ENCODE measurements at regions not wholly inside any gene's neighbourhood (a gene's known extent, or its start where the extent isn't known, plus 50 kb on each side); places are given as distances from the start of the nearest gene placed in this dataset.

DNA sequence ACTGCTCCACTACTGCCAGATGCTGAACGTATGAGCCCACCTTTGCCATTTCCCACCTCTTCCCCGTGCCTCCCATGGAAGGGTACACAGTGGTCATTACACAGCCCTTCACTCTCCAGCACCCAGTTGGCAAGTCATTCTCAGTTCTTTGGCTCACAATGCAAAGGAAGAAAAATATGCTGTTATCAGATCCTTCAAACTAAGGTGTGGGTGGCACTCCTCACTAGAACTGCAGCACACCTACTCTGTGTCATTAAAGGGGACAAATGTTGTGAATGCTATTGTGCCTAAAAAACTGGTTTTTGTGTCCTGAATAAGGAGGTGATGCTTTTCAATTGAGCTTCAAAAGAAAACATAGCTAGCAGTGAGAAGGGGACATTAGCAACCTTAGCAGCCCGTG lies 183.1 kb upstream of the SNX2 start:
- peaks cover 18% of the 10 kb centered on the region for H3K4me1 Mint-ChIP-seq (ENCODE audit: low read depth)
- H3K36me3 Mint-ChIP-seq (ENCODE audit: low read depth) = peaks cover 2% of the 10 kb centered on the region
- no peak overlapping the region for H3K4me3 Mint-ChIP-seq (ENCODE audit: unreplicated experiment)
- TF ChIP-seq, protein P1, sequence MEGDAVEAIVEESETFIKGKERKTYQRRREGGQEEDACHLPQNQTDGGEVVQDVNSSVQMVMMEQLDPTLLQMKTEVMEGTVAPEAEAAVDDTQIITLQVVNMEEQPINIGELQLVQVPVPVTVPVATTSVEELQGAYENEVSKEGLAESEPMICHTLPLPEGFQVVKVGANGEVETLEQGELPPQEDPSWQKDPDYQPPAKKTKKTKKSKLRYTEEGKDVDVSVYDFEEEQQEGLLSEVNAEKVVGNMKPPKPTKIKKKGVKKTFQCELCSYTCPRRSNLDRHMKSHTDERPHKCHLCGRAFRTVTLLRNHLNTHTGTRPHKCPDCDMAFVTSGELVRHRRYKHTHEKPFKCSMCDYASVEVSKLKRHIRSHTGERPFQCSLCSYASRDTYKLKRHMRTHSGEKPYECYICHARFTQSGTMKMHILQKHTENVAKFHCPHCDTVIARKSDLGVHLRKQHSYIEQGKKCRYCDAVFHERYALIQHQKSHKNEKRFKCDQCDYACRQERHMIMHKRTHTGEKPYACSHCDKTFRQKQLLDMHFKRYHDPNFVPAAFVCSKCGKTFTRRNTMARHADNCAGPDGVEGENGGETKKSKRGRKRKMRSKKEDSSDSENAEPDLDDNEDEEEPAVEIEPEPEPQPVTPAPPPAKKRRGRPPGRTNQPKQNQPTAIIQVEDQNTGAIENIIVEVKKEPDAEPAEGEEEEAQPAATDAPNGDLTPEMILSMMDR (IDR thresholded peaks at IDR 0.05) = no peak
- peaks cover 8% of the 10 kb centered on the region for H3K9me3 Mint-ChIP-seq (ENCODE audit: low read depth)
- no peak for DNase-seq (ENCODE audit: low spot score)
- no peak overlapping the region for H3K27ac Mint-ChIP-seq (ENCODE audit: unreplicated experiment)
- H3K27me3 Mint-ChIP-seq (ENCODE audit: low read depth) = no peaks in the 10 kb centered on the region

DNA sequence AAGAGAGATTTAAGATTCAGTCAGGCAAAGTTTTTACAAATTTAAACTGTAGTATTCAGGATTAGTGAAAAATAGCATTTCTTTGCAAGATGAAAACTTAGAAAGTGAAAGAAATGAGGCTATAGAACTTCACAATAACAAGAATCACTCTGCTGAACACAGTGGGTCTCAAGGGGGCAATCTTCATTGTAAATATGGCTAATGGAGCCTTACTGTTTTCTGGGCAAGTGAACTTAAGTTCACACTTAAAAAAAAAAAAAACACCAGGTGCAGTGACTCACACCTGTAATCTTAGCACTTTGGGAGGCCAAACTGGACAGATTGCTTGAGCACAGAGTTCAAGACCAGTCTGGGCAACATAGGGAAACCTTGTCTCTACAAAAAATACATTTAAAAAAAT lies 175.9 kb upstream of the SNX2 start:
- no peak for DNase-seq (ENCODE audit: low spot score)
- peaks cover 15% of the 10 kb centered on the region for H3K9me3 Mint-ChIP-seq (ENCODE audit: low read depth)
- no peaks in the 10 kb centered on the region for H3K27me3 Mint-ChIP-seq (ENCODE audit: low read depth)

DNA sequence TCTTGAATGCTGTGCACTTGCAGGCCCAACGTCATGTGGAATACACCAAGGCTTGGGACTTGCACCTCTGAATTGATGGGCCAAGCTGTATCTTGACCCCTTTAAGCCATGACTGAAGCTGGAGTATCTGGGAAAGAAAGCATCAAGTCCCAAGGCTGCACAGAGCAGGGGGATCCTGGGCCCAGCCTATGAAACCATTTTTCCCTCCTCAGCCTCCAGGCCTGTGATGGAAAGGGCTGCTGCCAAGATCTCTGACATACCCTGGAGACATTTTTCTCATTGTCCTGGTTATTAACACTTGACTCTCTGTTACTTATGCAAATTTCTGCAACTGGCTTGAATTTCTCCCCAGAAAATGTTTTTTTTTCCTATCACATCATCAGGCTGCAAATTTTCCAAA lies 174.0 kb upstream of the SNX2 start:
- H3K4me3 Mint-ChIP-seq (ENCODE audit: unreplicated experiment) = no peak overlapping the region
- H3K9me3 Mint-ChIP-seq (ENCODE audit: low read depth) = peaks cover 12% of the 10 kb centered on the region
- no peak for DNase-seq (ENCODE audit: low spot score)
- TF ChIP-seq, protein P1 (IDR thresholded peaks at IDR 0.05) = no peak
- H3K27me3 Mint-ChIP-seq (ENCODE audit: low read depth) = no peaks in the 10 kb centered on the region
- no peak overlapping the region for H3K27ac Mint-ChIP-seq (ENCODE audit: unreplicated experiment)
- H3K36me3 Mint-ChIP-seq (ENCODE audit: low read depth) = peaks cover 4% of the 10 kb centered on the region
- peaks cover 21% of the 10 kb centered on the region for H3K4me1 Mint-ChIP-seq (ENCODE audit: low read depth)

More for the DNA sequence above, 175.9 kb upstream of the SNX2 start:
- no peak overlapping the region for H3K27ac Mint-ChIP-seq (ENCODE audit: unreplicated experiment)
- TF ChIP-seq, protein P1 (IDR thresholded peaks at IDR 0.05) = no peak
- peaks cover 21% of the 10 kb centered on the region for H3K4me1 Mint-ChIP-seq (ENCODE audit: low read depth)
- peaks cover 4% of the 10 kb centered on the region for H3K36me3 Mint-ChIP-seq (ENCODE audit: low read depth)
- no peak overlapping the region for H3K4me3 Mint-ChIP-seq (ENCODE audit: unreplicated experiment)

DNA sequence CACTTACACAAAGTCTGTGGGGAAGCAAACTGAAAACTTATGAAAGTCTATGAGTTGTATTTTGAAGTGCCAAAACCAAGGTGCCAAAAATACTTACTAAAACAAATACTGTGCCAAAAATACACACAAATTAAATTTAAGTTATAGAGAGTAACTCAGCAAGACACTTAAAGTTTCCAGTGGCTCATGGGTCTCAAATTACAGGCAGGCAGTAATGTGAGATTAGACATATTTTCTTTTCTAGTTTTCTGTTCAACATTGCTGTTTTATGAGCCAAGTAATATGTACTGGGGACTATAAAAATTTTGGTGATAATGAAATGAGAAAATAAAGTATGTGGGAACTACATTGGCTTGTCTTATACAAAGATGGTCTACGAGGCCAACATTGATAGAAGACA lies 172.2 kb upstream of the SNX2 start:
- peaks cover 33% of the 10 kb centered on the region for H3K4me1 Mint-ChIP-seq (ENCODE audit: low read depth)
- no peaks in the 10 kb centered on the region for H3K27me3 Mint-ChIP-seq (ENCODE audit: low read depth)
- peaks cover 6% of the 10 kb centered on the region for H3K9me3 Mint-ChIP-seq (ENCODE audit: low read depth)

DNA sequence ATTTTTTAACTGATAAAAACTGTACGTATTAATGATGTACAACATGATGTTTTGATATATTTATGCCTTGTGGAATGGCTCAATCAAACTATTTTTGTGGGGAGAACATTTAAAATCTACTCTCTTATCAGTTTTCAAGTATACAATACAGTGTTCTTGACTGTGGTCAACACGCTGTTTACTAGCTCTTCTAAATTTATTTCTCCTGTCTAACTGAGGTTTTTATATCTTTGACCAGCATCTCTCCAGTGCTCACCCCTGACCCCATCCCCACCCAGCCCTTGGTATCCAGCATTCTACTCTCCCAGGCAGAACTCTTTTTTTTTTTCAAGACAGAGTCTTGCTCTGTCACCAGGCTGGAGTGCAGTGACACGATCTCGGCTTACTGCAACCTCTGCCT lies 169.6 kb upstream of the SNX2 start:
- Mint-ChIP-seq H3K9me3 (ENCODE audit: low read depth) (peaks cover 8% of the 10 kb centered on the region), H3K4me1 (ENCODE audit: low read depth) (peaks cover 39% of the 10 kb centered on the region), H3K4me3 (ENCODE audit: unreplicated experiment) (no peak overlapping the region), H3K36me3 (ENCODE audit: low read depth) (no peaks in the 10 kb centered on the region), H3K27ac (ENCODE audit: unreplicated experiment) (no peak overlapping the region), H3K27me3 (ENCODE audit: low read depth) (no peaks in the 10 kb centered on the region)
- no peak for DNase-seq (ENCODE audit: low spot score)
- TF ChIP-seq, protein P1 (IDR thresholded peaks at IDR 0.05) = no peak

More for the DNA sequence above, 172.2 kb upstream of the SNX2 start:
- Mint-ChIP-seq H3K27ac (ENCODE audit: unreplicated experiment) (peak overlapping the region; percentile 54), H3K36me3 (ENCODE audit: low read depth) (no peaks in the 10 kb centered on the region), H3K4me3 (ENCODE audit: unreplicated experiment) (no peak overlapping the region)
- DNase-seq (ENCODE audit: low spot score) = no peak
- TF ChIP-seq, protein P1 (IDR thresholded peaks at IDR 0.05) = no peak

Data from chondrocyte (in vitro differentiated cells).